Cardiac fibroblast (primary cell): ENCODE measurements at regions not wholly inside any gene's neighbourhood (a gene's known extent, or its start where the extent isn't known, plus 50 kb on each side); places are given as distances from the start of the nearest gene placed in this dataset.

Experiments used
- DNase-seq, 2 donors: peaks; one replicate each; pipeline versions ENCODE4 v3.0.0 to v3.0.0-alpha.2; 2010; ENCODE audit warnings: low read depth in 2 of 2
- H3K4me3 ChIP-seq, 2 donors: replicated peaks in 1 of 2; 1 replicate in 1 of 2; 2 replicates in 1 of 2; pipeline ENCODE4 v1.5.1; 2011; ENCODE audit warnings: low read depth in 2 of 2, low read length in 2 of 2, mild to moderate bottlenecking in 2 of 2, moderate library complexity in 1 of 2
- CTCF ChIP-seq: IDR thresholded peaks from one replicate; pipeline ENCODE4 v1.5.1; 2011; ENCODE audit warnings: low read depth, mild to moderate bottlenecking, low read length, inconsistent platforms

GRCh38 chrX:9132036-9132638, 98.2 kb upstream of the FAM9B start:
- no peak for TF ChIP-seq CTCF
- H3K4me3 ChIP-seq: no peak overlapping the region
- no peak for DNase-seq

GRCh38 chrX:9133426-9133825, 99.5 kb upstream of the FAM9B start:
- H3K4me3 ChIP-seq: no peak overlapping the region
- peak; percentile 9 to 46 for DNase-seq
- no peak for TF ChIP-seq CTCF

GRCh38 chrX:9134366-9134765, 100.4 kb upstream of the FAM9B start:
- no peak for DNase-seq
- TF ChIP-seq CTCF: no peak
- no peak overlapping the region for H3K4me3 ChIP-seq

GRCh38 chrX:9135901-9136510, 102.1 kb upstream of the FAM9B start:
- DNase-seq: peak; percentile 39 to 51
- no peak for TF ChIP-seq CTCF
- no peak overlapping the region for H3K4me3 ChIP-seq

- no peak overlapping the region for H3K4me3 ChIP-seq
- no peak for DNase-seq
- TF ChIP-seq CTCF: no peak
Observed at GRCh38 chrX:9137152-9137551, 103.2 kb upstream of the FAM9B start.

GRCh38 chrX:9141496-9141895, 107.6 kb upstream of the FAM9B start:
- DNase-seq: peak; percentile 14 to 80
- TF ChIP-seq CTCF: no peak
- no peak overlapping the region for H3K4me3 ChIP-seq
